ENCODE measurements at regions not wholly inside any gene's neighbourhood (a gene's known extent, or its start where the extent isn't known, plus 50 kb on each side); places are given as distances from the start of the nearest gene placed in this dataset.

DNA sequence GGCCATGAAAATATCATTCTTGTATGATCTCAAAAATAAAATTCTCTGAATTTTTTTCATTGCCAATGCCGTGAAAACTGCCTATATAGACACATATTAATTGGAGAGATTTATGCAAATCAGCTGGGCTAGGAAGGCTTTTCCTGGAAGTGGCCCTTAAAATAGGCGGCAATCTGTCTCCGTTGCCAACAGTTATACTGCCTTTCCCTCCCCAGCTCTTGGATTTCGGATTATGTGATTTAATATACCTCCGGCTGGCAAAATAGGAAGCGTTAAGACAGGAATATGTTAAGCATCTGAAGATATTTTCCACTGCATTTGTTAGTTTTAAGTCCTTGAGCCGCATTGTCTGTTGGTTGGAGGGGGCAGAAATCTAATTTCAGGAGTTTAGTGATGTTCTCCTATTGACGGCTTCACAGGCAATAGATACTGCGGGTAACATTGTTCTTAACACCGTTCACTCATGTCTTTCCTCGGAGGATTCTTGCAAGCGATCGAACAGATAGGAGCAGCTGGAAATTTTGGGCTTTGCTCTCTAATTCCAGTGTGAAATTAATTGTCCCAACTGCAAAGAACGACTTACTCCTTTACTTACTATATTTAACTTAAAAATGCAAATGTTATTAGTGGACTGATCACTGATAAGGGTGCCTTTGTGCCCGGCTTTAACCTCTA lies 113.3 kb downstream of the LINC00237 start:
- no peak for DNase-seq (ENCODE audit: low read depth)

DNA sequence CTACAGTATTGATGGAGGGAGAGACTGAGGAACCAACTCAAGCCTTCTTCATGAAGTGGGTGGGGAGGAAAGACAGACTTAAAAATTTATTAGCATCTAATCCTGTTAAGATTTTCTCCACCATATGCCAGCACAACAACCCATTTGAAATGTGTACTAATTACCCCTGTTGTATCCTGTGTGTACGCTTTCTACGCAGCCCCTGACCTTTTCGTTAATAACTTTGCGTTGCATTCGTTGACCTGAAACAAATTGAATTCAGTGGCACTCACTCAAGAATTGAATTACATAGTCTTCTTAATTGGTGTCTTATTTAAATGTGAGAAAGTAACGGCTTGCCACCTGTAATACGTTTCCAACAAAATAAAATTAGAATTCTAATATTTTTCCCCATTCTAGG lies 113.9 kb downstream of the LINC00237 start:
- DNase-seq (ENCODE audit: low read depth), result no peak

DNA sequence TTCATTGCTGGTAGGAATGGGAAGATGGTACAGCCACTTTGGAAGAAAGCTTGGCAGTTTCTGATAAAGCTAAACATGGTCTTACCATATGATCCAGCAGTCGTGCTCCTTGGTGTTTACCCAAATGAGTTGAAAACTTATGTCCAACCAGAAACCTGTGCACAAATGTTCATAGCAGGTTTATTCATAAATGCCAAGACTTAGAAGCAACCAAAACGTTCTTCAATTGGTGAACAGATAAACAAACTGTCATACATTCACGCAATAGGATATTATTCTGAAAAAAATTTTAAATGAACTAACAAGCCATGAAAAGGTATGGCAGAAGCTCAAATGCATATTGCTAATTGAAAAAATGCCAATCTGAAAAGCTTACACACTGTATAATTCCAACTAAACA lies 117.1 kb downstream of the LINC00237 start:
- no peak for DNase-seq (ENCODE audit: low read depth)

DNA sequence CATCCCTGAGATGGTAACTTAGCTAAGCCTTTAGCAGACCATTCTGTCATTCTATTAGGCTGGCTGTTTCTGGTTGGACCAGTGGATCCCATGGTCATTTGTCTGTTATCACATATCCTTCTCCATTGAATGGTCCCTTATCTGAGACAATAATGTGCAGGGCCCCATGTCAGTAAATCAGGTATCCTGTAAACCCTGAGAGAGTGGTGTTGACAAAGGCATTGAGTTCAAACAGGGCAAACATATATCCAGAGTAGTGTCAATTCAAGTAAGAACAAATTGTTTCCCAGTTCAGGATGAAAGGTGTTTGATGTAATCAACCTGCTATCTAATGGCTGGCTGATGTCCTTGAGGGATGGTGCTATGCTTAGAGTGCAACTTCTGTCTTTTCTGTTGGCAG lies 126.2 kb downstream of the LINC00237 start:
- DNase-seq (ENCODE audit: low read depth), result no peak

DNA sequence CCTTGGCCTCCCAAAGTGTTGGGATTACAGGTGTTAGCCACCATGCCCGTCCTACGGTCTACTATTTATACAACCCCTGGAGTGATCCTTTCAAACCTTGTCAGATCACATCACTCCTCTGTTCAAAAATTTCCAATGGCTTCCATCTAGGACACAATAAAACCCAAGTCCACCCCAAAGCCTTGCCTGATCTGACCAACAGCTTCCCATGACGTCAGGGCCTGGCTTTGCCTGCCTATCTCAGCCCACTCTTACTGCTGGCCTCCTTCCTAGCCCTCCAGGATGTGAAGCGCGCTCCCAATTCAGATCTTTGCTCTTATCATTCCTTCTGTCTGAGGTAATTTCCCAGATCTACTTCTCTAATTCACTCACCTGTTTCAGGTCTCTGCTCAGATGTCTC lies 128.4 kb downstream of the LINC00237 start:
- no peak for DNase-seq (ENCODE audit: low read depth)

DNA sequence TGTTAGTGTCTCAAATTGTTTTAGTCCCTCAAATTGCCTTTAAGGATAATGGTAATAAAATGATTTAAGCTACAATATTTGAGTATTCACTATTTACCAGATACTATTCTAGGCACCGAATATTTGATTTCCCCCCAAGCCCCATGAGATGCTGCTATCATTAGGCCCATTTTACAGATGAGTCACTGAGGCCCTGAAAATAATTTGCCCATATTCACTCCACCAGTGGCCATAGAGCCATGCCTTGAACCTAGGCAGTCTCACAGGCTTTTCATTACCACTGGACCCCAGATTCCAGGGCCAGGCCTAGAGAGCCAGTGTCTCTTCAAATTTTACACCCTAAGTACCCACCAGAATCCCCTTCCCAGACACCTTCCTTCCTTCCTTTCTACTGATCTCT lies 133.7 kb downstream of the LINC00237 start:
- no peak for DNase-seq (ENCODE audit: low read depth)

DNA sequence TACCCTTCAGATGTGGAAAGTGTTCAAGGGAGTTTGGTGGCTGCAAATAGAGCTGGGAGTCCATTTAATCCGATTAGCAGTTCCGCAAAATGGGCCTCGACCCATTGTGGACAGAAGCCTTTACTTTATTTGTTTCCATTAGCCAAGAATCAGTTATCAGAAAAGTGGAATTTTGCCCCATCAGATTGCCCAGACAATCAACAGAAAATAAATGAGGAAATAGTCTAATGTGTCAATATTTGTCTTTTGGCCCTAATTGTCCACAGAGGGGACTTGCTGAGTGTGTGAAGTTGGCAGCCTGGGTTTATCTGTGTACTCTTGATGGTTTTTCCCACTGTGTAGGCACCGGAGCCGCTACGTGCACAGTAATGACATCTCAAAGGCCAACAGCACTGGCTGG lies 134.3 kb downstream of the LINC00237 start:
- DNase-seq (ENCODE audit: low read depth), result no peak

DNA sequence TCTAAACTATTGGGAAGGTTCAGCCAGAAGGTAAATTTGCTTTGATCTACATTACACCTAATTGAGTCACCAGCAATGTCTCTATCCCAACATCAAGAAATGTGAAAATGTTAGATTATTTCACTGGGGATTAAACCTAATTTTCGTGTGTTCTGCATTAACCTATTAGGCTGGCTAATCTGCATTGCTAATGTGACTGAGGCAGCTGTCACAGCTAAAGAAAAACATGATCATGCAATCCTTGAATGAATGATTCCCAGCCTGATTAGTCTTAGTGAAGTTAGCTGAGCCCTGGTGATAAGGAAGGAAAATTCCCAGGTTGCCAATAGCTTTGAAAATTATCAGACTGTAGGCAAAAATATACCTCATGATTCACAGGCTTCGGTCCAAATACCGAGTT lies 135.3 kb downstream of the LINC00237 start:
- no peak for DNase-seq (ENCODE audit: low read depth)

DNA sequence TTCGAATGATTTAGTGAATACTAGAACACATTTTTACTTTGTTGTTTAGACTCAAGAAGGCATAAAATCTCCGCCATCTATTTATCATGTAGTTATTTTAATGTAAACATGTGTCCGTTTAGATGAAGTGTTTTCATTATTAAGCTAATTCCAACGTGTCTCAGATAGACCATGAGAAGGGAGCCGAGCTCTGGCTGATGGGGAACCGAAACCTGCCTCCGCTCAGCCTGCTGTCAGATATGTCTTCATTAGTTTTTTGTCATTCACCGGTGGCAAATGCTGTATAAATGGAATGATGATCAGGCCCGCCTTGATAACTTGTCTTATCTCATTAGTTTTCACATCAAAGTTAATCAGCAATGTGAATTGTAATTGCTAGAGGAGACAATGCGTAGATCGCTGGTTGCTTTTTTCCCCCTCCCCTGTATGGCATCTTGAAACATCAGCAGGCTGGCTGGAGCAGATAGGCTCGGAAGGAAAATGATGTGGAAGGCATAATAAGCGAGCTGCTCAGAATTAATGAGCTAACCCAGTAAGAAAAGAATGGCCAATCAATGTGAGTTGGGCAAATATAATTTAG lies 136.4 kb downstream of the LINC00237 start:
- no peak for DNase-seq (ENCODE audit: low read depth)

DNA sequence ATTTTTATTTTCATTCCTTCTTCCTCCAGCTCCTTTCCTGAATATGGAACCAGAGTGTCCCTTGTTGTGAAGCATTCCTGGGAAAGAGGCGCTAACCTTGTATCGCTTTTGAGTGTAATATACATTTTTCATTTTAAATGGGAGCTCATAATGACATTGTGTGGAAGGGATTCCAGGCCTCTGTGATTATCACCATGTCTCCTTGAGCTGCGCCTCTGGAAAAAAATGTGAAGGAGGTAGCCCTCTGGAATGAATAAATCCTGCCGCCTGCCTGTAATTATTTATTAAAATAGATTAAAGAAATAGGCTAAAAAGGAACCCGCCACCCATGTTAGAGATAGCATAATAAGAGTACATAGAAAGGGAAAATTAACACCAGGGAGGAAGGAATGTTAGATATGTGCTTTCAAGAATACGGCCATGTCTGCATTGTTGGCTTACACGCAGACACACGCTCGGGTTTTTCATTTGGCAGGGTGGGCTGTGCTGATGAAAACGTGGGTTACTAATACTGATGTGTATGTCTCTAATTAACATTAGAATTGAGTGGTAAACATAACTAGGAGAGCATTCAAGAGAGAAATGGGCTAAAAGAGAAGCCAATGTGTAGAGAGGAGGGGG lies 138.5 kb downstream of the LINC00237 start:
- no peak for DNase-seq (ENCODE audit: low read depth)

DNA sequence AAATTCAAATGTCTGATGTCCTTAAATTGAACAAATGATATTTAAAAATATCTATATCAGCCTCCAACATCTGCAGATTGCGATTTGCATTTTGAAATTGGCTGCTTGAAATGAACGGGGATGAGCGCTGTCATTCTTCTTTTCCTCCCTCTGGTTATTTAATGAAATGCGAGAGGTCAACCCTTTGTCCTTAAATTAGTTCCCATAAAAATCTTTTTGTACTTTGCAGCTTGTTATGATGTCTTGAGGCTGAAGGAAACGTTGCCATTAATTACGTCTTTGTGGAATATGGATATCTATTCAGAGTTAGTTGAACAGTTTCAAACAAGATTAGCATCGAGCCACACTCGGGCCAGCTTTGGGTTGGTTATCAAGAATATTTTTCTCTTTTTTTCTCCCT lies 140.0 kb downstream of the LINC00237 start:
- no peak for DNase-seq (ENCODE audit: low read depth)

DNA sequence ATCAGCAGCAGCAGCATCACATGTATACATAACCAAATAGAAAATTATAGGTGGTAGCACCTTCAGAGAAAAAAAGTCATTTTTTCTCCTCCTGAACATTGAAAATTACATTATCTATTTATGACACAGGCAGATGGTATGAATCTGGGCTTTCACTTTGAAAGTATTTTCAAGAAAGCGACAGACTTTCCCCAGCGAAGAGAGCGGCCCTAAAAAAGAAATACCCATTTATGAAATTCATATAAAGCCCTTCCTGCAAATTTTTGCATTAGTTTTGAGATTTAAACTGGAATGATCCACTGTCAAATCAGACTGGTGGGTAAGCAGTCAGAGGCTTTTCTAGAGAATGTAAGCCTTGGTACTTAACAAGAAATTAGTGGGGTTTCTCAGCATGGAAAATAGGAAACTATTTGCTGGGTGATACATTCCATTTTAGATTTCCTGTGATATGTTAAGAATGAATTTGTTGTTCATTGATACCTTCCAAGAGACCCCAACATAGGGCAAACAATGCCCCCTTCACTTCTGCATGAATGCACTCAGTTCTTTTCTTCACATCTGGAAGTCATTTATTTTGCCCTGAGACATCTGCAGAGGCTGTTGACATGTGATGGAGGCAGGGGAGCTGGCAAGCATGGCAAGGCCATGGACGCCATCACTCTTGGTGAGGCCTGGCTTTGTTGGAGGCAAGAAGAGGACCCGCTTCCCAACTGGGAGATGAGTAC lies 147.0 kb downstream of the LINC00237 start:
- DNase-seq (ENCODE audit: low read depth), result no peak

DNA sequence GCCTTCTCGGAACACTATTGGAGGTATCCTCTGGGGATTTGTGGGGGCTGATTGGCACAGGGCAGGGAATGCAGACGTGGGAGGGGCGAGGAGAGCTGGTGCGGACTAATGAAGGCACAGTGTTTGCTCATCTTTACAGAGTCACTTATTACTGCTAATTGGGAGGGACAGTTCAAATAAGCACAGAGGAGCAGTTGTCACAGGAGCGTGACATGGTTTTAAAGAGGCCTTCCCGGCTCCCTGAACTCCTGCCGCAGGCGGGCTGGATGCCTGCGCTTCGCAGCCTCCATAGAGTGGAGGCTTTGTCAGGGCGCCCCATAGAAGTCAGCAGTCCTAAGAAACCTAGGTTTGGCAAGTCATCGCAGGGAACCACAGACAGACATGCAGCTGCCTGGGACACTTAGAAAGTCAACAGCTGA lies 149.6 kb downstream of the LINC00237 start:
- no peak for DNase-seq (ENCODE audit: low read depth)

DNA sequence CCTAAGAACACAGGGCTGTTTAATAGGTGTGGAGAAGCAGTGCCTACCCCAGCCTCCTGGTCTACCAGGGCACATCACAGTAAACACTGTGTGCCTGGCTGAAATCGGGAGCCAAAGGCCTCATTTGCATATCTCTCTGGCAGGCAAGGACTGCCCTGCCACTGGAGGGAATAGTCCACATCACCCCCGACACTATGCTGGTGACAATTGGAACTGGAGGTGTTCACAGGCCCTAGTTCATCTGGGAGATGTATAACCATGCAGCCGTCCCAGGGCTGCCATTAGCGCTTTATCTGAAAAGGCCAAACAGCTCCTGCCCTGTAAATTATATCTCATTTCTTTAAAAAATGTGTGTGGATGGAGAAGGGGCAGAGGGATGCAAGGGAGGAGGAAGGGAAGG lies 150.3 kb downstream of the LINC00237 start:
- DNase-seq (ENCODE audit: low read depth), result no peak

DNA sequence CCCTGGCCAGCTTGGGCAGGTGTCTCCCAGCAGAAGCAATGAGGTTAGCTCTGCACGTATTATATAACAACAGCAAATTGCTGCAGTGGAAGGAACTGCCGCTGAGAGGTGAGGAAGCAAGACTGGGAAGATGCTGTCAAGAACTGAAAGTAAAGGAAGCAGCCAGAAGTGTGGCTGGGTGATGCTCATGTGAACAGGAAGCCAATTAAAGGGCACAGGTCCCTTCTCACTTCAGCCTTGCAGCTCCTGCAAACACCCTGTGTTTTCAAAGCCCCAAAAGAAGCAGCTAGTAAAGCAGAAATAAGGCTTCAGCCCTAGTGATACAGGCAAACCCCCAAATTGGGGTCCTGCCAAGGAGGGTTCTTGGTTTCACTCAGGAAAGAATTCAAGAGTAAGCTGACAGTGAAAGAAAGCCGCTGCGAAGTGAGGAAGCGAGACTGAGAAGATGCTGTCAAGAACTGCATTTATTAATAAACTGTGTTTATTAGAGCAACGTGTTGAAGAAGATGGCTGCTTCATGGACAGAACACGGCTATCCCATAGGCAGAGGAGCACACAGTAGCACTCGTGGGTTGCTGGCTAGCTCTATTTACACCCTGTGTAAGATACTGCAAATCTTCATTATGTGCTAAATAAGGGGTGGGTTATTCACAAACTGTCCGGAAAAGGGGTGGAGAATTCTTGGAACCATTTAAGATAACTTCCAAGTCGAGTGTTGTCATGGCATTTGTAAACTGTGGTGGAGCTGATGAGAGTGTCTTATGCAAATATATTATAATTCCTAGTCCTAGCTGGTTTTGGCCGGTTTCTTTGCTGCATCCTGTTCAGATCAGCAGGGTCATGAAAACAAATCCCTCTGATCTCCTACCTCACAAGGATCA lies 152.2 kb downstream of the LINC00237 start:
- no peak for DNase-seq (ENCODE audit: low read depth)

DNA sequence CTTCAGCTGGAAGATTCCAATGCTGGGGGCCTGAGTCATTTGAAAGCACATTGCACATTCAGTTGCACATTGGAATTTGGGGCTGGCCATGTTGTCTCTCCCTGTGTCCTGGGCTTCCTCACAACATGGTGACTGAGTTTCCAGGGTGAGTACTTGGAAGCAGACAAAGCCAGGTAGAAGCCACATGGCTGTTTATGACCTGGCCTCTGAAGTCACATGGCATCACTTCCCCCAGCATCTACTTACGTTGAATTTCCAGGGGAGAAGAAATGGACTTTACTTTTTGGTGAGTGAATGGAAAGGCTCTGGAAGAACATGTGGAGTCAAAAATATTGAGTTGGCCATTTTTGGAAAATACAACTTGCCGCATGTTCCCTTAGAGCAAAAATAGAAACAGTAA lies 155.5 kb downstream of the LINC00237 start:
- DNase-seq (ENCODE audit: low read depth), result no peak

DNA sequence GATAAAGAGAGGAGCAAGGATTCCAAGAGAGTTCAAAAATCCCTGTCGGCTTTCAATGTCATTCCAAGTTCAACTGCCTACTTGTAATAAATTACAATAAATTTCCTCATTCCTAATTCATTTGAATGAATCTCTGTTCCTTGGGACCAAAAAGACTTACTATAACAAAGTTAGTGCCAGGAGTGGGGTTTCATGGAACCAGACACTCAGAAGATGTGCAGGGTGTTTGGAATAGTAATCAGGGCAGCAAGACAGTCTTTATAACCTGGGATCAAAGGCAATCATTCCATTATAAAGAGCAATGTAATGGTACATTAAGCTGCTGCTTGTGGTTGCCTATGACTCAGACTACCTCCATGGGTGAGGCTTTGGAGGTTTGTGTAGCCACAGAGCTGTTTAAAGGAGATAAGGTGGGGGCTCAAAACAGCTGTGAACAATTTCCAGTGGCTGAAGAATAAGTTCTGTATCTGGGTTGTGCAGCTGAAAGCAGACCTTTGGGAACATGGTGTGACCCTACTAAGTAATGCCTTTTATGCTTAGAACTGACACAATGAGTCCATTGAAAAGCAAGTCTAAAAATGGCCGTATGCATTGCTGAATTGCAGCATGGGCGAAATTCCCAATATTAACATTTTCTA lies 159.9 kb downstream of the LINC00237 start:
- DNase-seq (ENCODE audit: low read depth), result no peak

DNA sequence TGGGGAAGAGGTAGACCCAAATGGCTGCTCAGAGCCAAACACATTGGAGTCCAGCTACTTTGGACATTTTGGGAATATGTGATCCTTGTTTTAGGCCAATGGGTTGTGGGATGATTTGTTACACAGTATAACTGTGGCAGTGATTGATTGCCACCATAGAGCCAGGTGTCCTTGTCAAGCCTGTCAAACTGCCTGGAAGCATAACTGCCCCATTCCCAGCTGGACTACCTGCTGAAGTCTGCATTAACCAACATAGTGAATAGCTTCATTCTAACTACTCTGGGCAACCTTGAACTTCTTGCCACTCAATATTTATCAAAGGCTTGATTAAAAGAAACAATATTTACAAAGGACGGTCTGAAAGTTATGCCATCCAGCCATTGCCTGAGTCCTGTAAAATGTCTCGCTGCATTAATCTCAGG lies 164.7 kb downstream of the LINC00237 start:
- no peak for DNase-seq (ENCODE audit: low read depth)

DNA sequence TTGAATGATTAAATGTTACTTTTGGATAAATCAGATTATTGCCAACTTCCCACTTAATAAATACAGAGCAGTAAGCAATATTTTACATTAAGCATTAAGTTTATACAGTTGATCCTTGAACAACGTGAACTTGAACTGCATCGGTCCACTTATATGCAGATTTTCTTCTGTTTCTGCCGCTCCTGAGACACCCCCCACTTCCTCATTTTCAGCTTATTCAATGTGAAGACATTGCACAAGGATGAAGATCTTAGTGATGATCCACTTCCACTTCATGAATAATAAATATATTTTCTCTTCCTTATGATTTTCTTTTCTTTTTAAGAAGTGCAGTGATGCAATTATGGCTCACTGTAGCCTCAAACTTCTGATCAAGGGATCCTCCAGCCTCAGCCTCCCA lies 167.2 kb downstream of the LINC00237 start:
- DNase-seq (ENCODE audit: low read depth), result no peak

DNA sequence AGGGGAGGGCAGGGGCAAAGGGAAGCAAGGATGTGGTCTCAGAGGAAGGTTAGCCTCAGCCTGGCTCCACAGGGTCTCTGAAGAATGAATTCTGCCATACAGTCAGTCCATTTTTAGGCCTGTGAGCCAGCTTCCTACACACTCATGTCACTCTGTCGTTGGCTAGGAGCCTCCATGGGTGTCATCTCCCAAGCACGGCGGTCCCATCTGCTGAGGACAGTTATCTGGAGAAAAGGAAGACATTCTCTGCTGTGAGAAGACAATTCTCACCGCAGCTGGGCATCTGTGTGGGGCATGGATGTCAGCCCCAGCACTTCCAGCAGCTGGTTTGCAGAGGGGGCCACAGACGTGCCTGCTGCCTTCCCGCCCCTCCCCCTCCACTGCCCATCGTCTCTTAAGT lies 167.6 kb downstream of the LINC00237 start:
- no peak for DNase-seq (ENCODE audit: low read depth)

DNA sequence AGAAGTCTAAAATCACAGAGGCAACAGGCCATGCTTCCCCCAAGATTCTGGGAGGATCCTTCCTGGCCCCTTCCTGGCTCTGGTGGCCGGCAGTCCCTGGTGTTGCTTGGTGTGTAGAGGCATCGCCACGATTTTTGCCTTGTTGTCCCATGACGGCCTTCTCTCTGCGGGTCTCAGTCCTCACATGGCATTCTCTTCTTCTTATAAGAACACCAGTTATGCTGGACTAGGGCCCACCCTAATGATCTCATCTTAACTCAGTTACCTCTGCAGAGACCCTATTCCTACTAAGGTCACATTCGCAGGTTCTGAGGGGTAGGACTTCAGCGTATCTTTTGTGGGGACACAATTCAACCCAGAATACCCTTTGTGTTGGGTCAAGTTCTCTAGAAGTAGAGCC lies 168.0 kb downstream of the LINC00237 start:
- no peak for DNase-seq (ENCODE audit: low read depth)

Data from stromal cell of bone marrow (primary cell).